ENCODE measurements at regions not wholly inside any gene's neighbourhood (a gene's known extent, or its start where the extent isn't known, plus 50 kb on each side); places are given as distances from the start of the nearest gene placed in this dataset.

DNA sequence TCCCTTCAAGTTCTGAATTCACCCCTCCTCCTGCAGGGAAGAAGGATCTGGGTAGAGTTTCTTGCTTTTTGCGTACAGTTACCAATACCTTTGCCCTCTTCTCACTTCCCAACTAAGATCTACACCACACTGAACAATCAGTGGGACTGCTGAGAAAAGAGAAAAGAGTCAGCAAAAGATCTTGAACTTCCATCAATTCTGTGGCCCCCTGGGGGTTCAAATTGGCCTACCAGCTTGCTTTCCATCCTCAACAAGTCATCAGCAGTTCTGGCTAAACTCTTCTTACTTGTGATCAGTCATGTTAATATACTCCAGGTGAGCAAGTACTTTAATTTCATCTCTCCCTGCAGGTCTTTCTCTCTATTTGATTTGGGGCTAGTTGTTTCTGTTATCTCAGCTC is 739.3 kb upstream of the LRRTM4 start:
- Histone ChIP-seq H3K14ac (replicated peaks; ENCODE audit: low read depth, low read length) (no peak overlapping the region), H3K27ac (ENCODE audit: insufficient read depth, low read length) (no peak overlapping the region), H3K27me3 (ENCODE audit: control insufficient read depth, insufficient read depth, low read length) (no peaks in the 10 kb centered on the region), H3K56ac (ENCODE audit: extremely low read depth, insufficient read depth, low read length) (no peak overlapping the region), H2BK20ac (ENCODE audit: low read depth, low read length) (no peak overlapping the region), H4K91ac (ENCODE audit: insufficient read depth, low read depth, low read length) (no peak overlapping the region), H3K79me1 (ENCODE audit: low read depth in 1 of 2, low read length in 2 of 2) (no peaks in the 10 kb centered on the region), H3K4me2 (ENCODE audit: low read depth, low read length) (no peak overlapping the region), H4K20me1 (ENCODE audit: insufficient read depth, low read length) (no peaks in the 10 kb centered on the region), H2BK15ac (ENCODE audit: low read depth, low read length) (no peak overlapping the region), H3K9me3 (ENCODE audit: control insufficient read depth, insufficient read depth, low read length) (no peaks in the 10 kb centered on the region; the same call in none of the 2 replicates), H2BK5ac (ENCODE audit: low read depth, low read length, poor library complexity, severe bottlenecking) (no peak overlapping the region), H3K9me1 (ENCODE audit: insufficient read depth, low read length) (no peaks in the 10 kb centered on the region), H3K4me3 (ENCODE audit: insufficient read depth, low read depth, low read length) (no peak overlapping the region), H4K5ac (ENCODE audit: low read depth, low read length) (no peak overlapping the region), H4K8ac (ENCODE audit: low read depth in 2 of 2, low read length in 2 of 2) (no peak overlapping the region), H3K9ac (ENCODE audit: low read depth, low read length) (no peak overlapping the region), H3K4me1 (ENCODE audit: control insufficient read depth, insufficient read depth, low read length) (no peaks in the 10 kb centered on the region), H2AK5ac (ENCODE audit: low read depth, low read length) (no peak overlapping the region), H3K36me3 (ENCODE audit: control insufficient read depth, insufficient read depth, low read length) (no peaks in the 10 kb centered on the region), H3K23ac (ENCODE audit: low read depth, low read length) (no peak overlapping the region), H2AFZ (replicated peaks; ENCODE audit: low read length, poor library complexity) (no peak overlapping the region), H3K18ac (ENCODE audit: low read depth, low read length) (no peak overlapping the region), H3K4ac (ENCODE audit: low read depth, low read length) (no peak overlapping the region), H2BK120ac (ENCODE audit: low read depth, low read length) (no peak overlapping the region), H2AK9ac (replicated peaks; ENCODE audit: low read depth, low read length, poor library complexity) (no peak overlapping the region)
- ChIA-PET CTCF (no interaction called here), POLR2A (ENCODE audit: unreplicated experiment) (no interaction called here)
- WGBS, 2 experiments (ENCODE audit: extremely low coverage in 2 of 2, insufficient read length in 1 of 2), result no CpG with 5 or more reads among the region's 1 CpG
- in situ Hi-C loops (cut with MboI; ENCODE audit: low sequenced_read_pairs) (no loop called here), dilution Hi-C loops (cut with HindIII; ENCODE audit: low sequenced_read_pairs, unreplicated experiment) (no loop called here), intact Hi-C loops (cut with micrococcal nuclease) (no loop called here)
- DNase-seq (no peak), ATAC-seq (ENCODE audit: low read depth) (no peak)
- no TSS peak for BruUV-seq (replicated peaks)
- TF ChIP-seq FOS (IDR thresholded peaks at IDR 0.05; ENCODE audit: low read depth, low read length) (no peak), SMC3 (IDR thresholded peaks at IDR 0.05; ENCODE audit: low read depth, low read length) (no peak), POLR2A (IDR thresholded peaks at IDR 0.05; ENCODE audit: low read depth, low read length) (no peak), MAFK (IDR thresholded peaks at IDR 0.05; ENCODE audit: low read depth, low read length) (no peak), CHD1 (IDR thresholded peaks at IDR 0.05; ENCODE audit: low read depth, low read length) (no peak), CEBPB (IDR thresholded peaks at IDR 0.05; ENCODE audit: low read depth, low read length) (no peak), MXI1 (IDR thresholded peaks at IDR 0.05; ENCODE audit: borderline replicate concordance, low read depth, low read length) (no peak), BHLHE40 (IDR thresholded peaks at IDR 0.05; ENCODE audit: low read depth, low read length) (no peak), MAZ (IDR thresholded peaks at IDR 0.05; ENCODE audit: borderline replicate concordance, low read depth, low read length) (no peak), RAD21 (IDR thresholded peaks at IDR 0.05; ENCODE audit: low read length) (no peak), NFE2L2 (IDR thresholded peaks at IDR 0.05; ENCODE audit: low read depth, low read length) (no peak), RCOR1 (IDR thresholded peaks at IDR 0.05; ENCODE audit: insufficient replicate concordance, low read length) (no peak), RFX5 (IDR thresholded peaks at IDR 0.05; ENCODE audit: low read depth, low read length) (no peak)
- TF ChIP-seq, protein P1, sequence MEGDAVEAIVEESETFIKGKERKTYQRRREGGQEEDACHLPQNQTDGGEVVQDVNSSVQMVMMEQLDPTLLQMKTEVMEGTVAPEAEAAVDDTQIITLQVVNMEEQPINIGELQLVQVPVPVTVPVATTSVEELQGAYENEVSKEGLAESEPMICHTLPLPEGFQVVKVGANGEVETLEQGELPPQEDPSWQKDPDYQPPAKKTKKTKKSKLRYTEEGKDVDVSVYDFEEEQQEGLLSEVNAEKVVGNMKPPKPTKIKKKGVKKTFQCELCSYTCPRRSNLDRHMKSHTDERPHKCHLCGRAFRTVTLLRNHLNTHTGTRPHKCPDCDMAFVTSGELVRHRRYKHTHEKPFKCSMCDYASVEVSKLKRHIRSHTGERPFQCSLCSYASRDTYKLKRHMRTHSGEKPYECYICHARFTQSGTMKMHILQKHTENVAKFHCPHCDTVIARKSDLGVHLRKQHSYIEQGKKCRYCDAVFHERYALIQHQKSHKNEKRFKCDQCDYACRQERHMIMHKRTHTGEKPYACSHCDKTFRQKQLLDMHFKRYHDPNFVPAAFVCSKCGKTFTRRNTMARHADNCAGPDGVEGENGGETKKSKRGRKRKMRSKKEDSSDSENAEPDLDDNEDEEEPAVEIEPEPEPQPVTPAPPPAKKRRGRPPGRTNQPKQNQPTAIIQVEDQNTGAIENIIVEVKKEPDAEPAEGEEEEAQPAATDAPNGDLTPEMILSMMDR (conservative IDR thresholded peaks at IDR 0.05; ENCODE audit: low read depth, low read length), result no peak
- TF ChIP-seq, protein P2, sequence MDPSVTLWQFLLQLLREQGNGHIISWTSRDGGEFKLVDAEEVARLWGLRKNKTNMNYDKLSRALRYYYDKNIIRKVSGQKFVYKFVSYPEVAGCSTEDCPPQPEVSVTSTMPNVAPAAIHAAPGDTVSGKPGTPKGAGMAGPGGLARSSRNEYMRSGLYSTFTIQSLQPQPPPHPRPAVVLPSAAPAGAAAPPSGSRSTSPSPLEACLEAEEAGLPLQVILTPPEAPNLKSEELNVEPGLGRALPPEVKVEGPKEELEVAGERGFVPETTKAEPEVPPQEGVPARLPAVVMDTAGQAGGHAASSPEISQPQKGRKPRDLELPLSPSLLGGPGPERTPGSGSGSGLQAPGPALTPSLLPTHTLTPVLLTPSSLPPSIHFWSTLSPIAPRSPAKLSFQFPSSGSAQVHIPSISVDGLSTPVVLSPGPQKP (IDR thresholded peaks at IDR 0.05; ENCODE audit: borderline replicate concordance, low read depth, low read length), result no peak
- TF ChIP-seq, protein P3, sequence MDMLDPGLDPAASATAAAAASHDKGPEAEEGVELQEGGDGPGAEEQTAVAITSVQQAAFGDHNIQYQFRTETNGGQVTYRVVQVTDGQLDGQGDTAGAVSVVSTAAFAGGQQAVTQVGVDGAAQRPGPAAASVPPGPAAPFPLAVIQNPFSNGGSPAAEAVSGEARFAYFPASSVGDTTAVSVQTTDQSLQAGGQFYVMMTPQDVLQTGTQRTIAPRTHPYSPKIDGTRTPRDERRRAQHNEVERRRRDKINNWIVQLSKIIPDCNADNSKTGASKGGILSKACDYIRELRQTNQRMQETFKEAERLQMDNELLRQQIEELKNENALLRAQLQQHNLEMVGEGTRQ (IDR thresholded peaks at IDR 0.05; ENCODE audit: low read depth, low read length), result no peak

All from IMR-90 (cell line).